NCI-H524 (cell line): ENCODE measurements at regions not wholly inside any gene's neighbourhood (a gene's known extent, or its start where the extent isn't known, plus 50 kb on each side); places are given as distances from the start of the nearest gene placed in this dataset.

Experiments
- DNase-seq, 2 experiments: peaks; one replicate each; lab custom pipeline; 2025; lab: John Stamatoyannopoulos, UW

- no peak for DNase-seq
Observed at GRCh38 chr20:24815196-24815815, 133.8 kb upstream of the CST7 start.

DNA sequence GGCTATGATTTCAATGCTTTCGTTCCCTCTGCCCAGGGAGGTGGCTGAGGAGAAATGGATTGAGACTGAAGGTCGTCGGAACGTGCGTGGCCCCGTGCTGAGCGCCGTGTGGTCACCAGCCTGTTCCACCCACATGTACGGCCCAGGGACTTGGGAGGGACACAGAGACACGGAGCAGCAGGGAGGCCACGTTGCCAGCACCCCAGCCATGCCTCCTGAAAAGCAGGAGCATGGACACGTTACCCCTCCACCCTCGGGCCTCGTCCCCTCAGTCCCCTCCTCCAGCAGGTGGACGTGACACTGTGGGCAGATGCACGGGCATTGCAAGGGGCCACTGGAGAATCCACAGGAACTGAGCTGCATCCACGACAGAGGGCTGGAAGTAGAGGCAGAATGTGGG is 133.1 kb upstream of the CST7 start:
- DNase-seq, result no peak

DNA sequence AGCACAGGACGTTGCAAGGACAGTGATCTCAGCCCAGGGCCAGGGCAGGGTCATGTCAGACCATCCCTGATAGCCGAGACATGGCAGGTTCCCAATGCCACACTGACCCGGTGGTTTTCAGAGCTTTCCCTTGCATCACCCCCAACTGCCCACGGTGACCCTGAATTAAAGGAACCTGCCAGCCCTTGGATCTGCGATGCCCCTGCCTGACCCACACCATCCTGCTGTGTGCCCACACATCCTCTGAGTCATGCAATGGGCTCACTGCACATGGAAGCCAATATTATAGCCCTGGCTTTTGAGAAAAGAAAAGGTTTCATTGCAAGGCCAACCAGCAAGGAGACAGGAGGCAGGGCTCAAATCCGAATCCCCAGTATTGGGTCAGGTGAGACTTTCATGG is 132.6 kb upstream of the CST7 start:
- DNase-seq, result no peak

DNA sequence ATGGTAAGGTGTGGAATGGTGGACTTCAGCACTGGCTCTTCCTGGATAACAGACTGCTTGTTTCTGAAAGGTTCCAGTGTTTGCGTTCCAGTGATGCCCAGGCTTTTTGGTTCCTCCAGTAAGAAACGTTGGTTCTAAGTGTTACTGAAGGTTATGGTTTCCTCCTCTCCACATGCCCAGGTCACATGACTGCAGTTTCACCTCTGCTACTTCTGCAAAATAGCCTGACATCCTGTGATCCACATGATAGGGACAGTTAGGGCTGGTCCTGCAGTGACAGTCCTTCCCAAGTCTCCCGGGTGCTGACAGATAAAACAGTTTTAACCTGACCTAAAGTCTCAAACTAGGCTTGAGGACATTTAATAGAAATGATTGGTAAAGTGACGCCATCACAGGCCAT is 132.2 kb upstream of the CST7 start:
- no peak for DNase-seq

DNA sequence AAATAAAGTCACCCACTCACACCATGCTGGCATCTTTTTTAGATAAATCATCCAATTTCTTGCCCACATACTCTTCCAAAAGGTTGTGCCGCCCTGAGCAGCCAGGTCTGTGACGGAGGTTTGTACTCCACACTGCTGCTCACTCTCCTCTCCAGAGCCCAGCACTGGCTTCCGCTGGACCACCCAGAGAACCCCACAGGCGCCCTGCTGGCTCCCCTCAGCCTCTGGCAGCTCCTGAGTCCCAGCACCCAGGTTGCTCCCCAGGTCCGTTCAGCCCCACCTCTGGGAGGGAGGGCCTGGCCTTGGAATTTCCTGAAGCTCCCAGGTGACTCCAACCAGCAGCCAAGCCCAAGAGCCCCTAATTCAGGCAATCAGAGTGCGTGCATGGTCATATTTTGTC is 131.7 kb upstream of the CST7 start:
- no peak for DNase-seq

GRCh38 chr20:24818056-24818455 is 131.0 kb upstream of the CST7 start:
- DNase-seq, result no peak

DNA sequence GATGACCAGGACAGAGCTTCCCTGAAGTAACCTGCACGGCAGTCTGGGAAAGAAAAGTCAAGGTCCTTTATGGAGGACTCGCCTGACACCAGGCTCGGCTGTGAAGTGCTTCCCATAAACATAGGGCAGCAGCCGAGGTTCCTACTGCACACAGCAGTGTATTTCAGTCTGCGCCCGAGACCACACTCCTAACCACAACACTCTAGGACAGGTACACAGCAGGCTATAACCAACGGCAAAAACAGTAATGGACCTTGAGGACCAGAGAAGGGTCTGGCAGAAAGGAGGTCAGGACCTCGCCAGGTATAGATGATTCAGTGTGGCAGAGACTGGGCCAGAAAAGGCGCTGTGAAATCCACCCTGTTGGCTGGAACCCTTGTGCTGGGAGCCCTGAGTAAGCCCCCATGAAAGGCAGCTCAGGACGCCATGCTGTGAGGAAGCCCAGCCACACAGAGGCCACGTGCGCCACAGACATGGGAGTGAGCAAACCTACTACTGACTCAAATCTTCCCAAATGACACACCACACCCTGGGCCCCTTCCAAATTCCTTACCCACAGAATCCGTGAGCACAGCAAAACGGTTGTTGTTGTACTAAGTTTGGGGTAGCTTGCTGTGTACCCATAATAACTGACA is 129.6 kb upstream of the CST7 start:
- no peak for DNase-seq

- DNase-seq, result no peak
Observed at GRCh38 chr20:24820345-24820744, 128.7 kb upstream of the CST7 start.

GRCh38 chr20:24821391-24821790 is 127.7 kb upstream of the CST7 start:
- no peak for DNase-seq

GRCh38 chr20:24823176-24823784 is 125.8 kb upstream of the CST7 start:
- no peak for DNase-seq

DNA sequence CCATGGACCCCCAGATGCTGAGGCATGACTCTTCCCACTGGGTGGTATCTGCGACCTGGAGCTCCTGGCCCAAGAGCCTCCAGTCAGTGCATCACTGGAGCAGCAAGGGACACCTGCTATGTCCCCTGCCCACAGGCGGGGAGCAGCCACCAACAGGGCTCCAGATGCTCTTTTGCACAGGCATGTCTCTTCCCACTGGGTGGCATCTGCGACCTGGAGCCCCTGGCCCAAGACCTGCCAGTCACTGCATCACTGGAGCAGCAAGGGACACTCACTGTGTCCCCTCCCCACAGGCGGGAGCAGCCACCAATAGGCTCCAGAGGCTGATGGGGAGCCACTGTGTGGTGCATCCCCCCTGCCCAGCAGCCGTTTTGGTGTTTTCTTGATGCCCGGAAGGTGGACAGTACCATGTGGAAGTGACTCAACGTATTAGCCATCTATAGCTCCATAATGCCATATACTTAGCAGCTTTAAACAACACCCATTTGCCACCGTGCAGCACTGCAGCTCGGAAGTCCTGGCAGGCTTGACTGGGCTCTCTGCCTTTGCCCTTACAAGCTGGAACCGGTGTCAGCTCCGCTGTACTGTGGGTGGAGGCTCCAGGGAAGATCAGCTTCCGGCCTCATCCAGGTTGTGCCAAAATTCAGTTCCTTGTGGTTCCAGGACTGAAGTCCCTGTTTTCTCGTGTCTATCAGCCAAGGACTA is 124.9 kb upstream of the CST7 start:
- no peak for DNase-seq

DNA sequence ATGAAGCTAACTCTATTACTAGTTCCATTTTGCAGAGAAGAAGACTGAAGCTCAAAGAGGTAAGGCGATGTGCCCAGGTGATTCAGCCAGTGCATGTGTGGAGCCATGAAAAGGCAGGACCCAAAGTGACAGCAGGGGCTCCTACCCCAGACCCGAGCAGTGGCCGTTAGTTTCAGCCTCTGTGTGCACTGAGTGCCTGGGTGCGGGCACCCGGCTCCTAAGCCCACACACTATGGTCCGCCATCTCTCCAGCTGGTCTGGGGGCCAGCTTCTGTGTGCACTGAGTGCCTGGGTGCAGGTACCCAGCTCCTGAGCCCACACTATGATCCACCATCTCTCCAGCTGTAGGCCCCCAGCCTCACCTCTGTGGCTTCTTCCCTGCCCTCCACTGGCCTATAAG is 123.5 kb upstream of the CST7 start:
- no peak for DNase-seq

DNA sequence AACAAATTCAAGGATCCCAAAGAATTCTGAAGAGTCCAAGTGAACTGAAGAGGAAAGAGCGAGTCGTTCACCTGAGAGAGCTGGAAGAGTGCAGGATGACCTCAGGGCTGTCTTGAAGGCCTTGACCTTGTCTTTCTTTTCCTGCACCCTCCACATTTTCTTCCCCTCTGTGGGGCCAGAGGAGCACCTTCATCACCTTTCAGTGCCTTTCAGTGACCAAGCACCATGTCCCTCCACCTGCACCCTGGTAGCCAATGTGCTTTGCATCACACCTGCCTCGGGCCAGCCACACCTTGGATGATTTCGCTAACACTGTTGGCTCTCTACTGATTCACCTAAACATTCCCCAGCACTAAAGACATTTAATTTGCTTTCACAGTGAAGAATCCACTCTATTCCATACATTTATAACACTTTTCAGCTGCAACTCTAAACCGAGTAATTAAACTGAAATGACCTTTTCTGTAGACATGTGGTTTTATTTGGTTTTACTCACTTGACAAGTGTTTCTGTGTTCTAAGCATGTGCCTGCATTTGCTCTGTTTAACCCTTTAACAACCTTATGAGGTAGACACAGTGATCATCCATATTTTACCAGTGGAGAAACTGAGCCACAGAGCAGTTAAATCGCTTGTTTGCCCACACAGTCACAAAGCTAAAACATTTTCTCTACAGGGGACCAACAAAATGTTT is 121.3 kb upstream of the CST7 start:
- DNase-seq, result no peak

- DNase-seq, result no peak
Observed at GRCh38 chr20:24828992-24829648, 119.9 kb upstream of the CST7 start.

- no peak for DNase-seq
Observed at GRCh38 chr20:24829649-24830370, 119.3 kb upstream of the CST7 start.

DNA sequence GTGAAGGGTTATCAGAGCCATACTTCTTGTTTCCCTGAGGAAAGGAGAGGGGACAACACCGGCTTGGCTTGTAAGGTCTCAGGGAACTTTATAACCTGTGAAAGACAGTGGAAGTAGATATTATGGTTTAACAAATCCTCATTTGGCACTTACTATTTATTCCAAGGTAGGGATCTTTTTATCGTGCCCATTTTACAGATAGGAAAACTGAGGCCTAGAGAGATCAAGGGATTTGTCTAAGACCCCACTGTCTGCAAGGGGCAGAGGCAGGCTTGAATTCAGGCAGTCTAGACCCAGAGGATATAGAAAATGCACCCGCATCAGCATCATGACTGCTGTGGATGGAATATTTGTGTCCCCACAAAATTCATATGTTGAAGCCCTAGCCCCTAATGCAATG is 118.4 kb upstream of the CST7 start:
- no peak for DNase-seq

DNA sequence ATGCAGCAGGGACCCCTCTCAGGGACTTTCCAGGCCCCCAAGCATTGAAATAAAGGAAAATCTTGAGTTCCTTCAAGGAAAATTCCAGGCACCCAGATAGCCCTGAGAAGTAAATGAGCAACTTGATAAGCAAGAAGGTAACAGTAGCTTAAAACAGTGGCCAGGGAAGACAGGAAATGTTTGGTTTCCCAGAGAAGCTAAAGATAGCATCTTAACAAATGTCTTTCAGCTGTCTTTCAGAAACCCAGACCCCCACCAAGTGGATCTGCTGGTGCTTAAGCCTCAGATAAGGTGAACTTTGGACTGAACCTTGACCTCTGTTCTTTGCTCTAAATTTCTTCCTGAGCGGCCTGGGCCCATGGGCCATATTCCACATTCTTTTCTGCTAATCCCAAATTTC is 117.8 kb upstream of the CST7 start:
- DNase-seq, result no peak

DNA sequence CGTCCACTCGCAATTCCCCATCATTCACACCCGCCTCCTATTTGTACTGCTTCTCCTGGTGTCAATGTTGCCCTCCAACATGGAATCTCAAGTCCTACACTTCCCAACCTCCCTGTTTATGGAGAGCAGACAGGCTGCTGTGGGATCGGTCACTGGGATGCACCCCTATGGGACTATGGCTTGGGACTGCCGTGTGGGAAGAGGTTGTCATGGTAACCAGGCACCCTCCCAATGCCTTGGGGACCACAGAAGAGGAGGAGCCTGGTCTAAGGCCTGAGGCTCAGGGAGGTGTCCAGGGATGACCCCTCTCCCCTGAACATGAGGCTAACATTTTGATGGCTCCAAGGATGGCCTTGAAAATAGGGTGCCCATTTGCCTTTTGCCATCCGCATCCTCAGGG is 116.6 kb upstream of the CST7 start:
- DNase-seq, result no peak

GRCh38 chr20:24833592-24833991 is 115.5 kb upstream of the CST7 start:
- no peak for DNase-seq

DNA sequence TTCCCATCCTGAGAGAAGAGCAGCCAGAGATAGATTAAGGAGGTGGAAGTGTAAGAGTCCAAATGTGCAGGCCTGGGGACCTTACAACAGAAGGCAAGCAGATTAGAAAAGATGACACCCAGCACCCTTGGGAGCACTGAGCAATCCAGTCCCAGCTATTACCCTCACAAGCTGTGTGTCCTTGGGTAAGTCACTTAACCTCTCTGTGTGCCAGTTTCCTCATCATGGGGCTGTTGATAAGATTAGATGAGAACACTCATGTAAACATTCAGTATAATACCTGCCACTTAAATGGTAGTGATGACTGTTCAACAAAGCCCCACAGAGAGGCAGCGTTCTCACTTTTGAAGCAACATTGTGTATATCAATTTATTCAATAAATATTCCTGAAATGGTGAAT is 114.8 kb upstream of the CST7 start:
- DNase-seq, result no peak

DNA sequence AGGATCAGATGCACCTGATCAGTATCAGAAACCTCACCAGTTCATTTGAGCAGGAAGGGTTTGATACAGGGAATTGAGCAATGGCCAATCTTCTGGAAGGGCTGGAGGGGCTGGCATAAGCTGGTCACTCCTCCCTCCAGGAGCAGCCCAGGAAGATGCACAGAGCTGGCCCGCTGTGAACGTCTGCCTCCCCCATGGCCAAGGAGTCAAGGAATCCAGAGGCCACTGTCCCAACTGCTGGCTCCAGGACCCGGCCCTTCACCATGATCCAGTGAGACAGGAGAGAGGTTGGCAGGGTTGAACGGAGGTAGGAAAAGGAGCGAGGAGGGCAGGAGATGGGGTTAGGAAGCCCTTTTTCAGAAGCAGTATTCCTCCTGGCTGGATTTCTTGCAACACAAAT is 113.9 kb upstream of the CST7 start:
- DNase-seq, result no peak
